Mammary epithelial cell (primary cell): ENCODE measurements at regions not wholly inside any gene's neighbourhood (a gene's known extent, or its start where the extent isn't known, plus 50 kb on each side); places are given as distances from the start of the nearest gene placed in this dataset.

Source experiments
- CTCF ChIP-seq, 2 donors: IDR thresholded peaks in 1 of 2; conservative IDR thresholded peaks in 1 of 2; 2 replicates each; pipeline ENCODE4 v1.5.1; 2011 to 2012; ENCODE audit warnings: inconsistent platforms in 2 of 2, low read length in 2 of 2, mild to moderate bottlenecking in 2 of 2, control low read depth in 1 of 2, low read depth in 1 of 2; ENCODE audit not compliant: insufficient read depth in 1 of 2; ENCODE audit errors: extremely low read depth in 1 of 2
- EZH2 ChIP-seq: IDR thresholded peaks from 2 replicates; pipeline ENCODE4 v1.6.1; 2012; ENCODE audit warnings: low read length, inconsistent platforms, borderline replicate concordance

GRCh38 chr10:6894405-6894804, 314.3 kb upstream of the PRKCQ start:
- TF ChIP-seq CTCF (conservative IDR thresholded peaks at IDR 0.05 in 1 of 2, IDR thresholded peaks at IDR 0.05 in 1 of 2; ENCODE audit: extremely low read depth in 1 of 2, insufficient read depth in 1 of 2, low read depth in 1 of 2, low read length in 2 of 2): no peak
- TF ChIP-seq EZH2: no peak
